Endothelial cell of umbilical vein (primary cell): ENCODE measurements at regions not wholly inside any gene's neighbourhood (a gene's known extent, or its start where the extent isn't known, plus 50 kb on each side); places are given as distances from the start of the nearest gene placed in this dataset.

Source experiments
- BruUV-seq: library from RNA; stranded (reverse); fragments of 400-500 nt; replicated peaks from 2 replicates; lab custom pipeline; 2021; lab: Mats Ljungman, UMichigan
- CTCF ChIA-PET: fragments of 300-600, 350-600 bp; sonication (Branson Sonifier 250); formaldehyde crosslinking; loops from one replicate; lab custom pipeline; 2021; ENCODE audit warnings: antibody characterized with exemption, inconsistent platforms; lab: Charles Lee
- POLR2A ChIA-PET: fragments of 300-600, 350-600 bp; sonication (Branson Sonifier 250); formaldehyde crosslinking; loops from one replicate; lab custom pipeline; 2021; ENCODE audit warnings: antibody characterized with exemption, inconsistent platforms; lab: Charles Lee
- DNase-seq: peaks from one replicate; pipeline ENCODE4 v3.0.0-alpha.2; 2011; ENCODE audit warnings: low read depth, low spot score
- FAIRE-seq: peaks from 2 replicates; lab custom pipeline; 2011; peaks lifted over from hg19 to GRCh38; lab: Jason Lieb, UNC
- H2AFZ ChIP-seq: 2 replicates; pipeline ENCODE4 v1.6.0; 2012; ENCODE audit warnings: low read depth, low read length, control low read depth, inconsistent platforms
- H3K27ac ChIP-seq: 2 replicates; pipeline ENCODE4 v1.5.1; 2011; ENCODE audit warnings: low read depth, mild to moderate bottlenecking, control low read depth, low read length, moderate library complexity; ENCODE audit not compliant: insufficient read depth
- H3K27me3 ChIP-seq, 2 experiments: 2 replicates each; pipeline versions ENCODE4 v1.6.0 to v1.6.1; 2011; ENCODE audit warnings: low read length in 2 of 2, mixed read lengths in 1 of 2; ENCODE audit not compliant: control insufficient read depth in 2 of 2, insufficient read depth in 2 of 2
- H3K36me3 ChIP-seq, 2 experiments: 2 replicates in 1 of 2; 3 replicates in 1 of 2; pipeline ENCODE4 v1.5.1; 2011; ENCODE audit warnings: low read length in 2 of 2, mild to moderate bottlenecking in 1 of 2, moderate library complexity in 1 of 2; ENCODE audit not compliant: control insufficient read depth in 2 of 2, insufficient read depth in 2 of 2; ENCODE audit errors: extremely low read depth in 1 of 2
- H3K4me1 ChIP-seq: 3 replicates; pipeline ENCODE4 v1.5.1; 2011; ENCODE audit warnings: mild to moderate bottlenecking, low read length; ENCODE audit not compliant: control insufficient read depth, insufficient read depth; ENCODE audit errors: extremely low read depth
- H3K4me2 ChIP-seq: 2 replicates; pipeline ENCODE4 v1.6.1; 2011; ENCODE audit warnings: low read length, control low read depth, mixed read lengths; ENCODE audit not compliant: insufficient read depth
- H3K4me3 ChIP-seq, 3 experiments: fragments of 200-600 bp in 1 of 3; sonication (generic), shearing (Covaris generic) in 1 of 3; replicated peaks in 1 of 3; 2 replicates each; pipeline ENCODE4 v1.5.1; 2011 to 2016; ENCODE audit warnings: control low read depth in 3 of 3, low read length in 3 of 3, mild to moderate bottlenecking in 2 of 3, inconsistent platforms in 1 of 3, low read depth in 1 of 3, moderate library complexity in 1 of 3; ENCODE audit not compliant: insufficient read depth in 1 of 3
- H3K79me2 ChIP-seq: 2 replicates; pipeline ENCODE4 v1.6.0; 2012; ENCODE audit warnings: low read length, inconsistent platforms; ENCODE audit not compliant: control insufficient read depth, insufficient read depth
- H3K9ac ChIP-seq: replicated peaks from 2 replicates; pipeline ENCODE3; 2011; ENCODE audit warnings: low read length, control low read depth; ENCODE audit not compliant: insufficient read depth; ENCODE audit errors: extremely low read depth
- H3K9me1 ChIP-seq: replicated peaks from 3 replicates; pipeline ENCODE4 v1.6.0; 2011; ENCODE audit warnings: mild to moderate bottlenecking, low read length; ENCODE audit not compliant: control insufficient read depth, insufficient read depth; ENCODE audit errors: extremely low read depth
- H3K9me3 ChIP-seq: replicated peaks from 2 replicates; pipeline ENCODE4 v1.5.1; 2012; ENCODE audit warnings: low read length, inconsistent platforms; ENCODE audit not compliant: control insufficient read depth, insufficient read depth
- H4K20me1 ChIP-seq: replicated peaks from 2 replicates; pipeline ENCODE3; 2011; ENCODE audit warnings: mild to moderate bottlenecking, low read length; ENCODE audit not compliant: control insufficient read depth, insufficient read depth; ENCODE audit errors: extremely low read depth
- EZH2 ChIP-seq: IDR thresholded peaks from 2 replicates; pipeline ENCODE4 v1.6.1; 2012; ENCODE audit warnings: borderline replicate concordance, low read depth, mild to moderate bottlenecking, moderate library complexity, low read length, inconsistent platforms; ENCODE audit not compliant: severe bottlenecking
- FOS ChIP-seq: IDR thresholded peaks from 2 replicates; pipeline ENCODE4 v1.6.1; 2011; ENCODE audit warnings: mild to moderate bottlenecking, low read length, moderate library complexity, borderline replicate concordance; ENCODE audit not compliant: insufficient read depth
- GATA2 ChIP-seq: IDR thresholded peaks from 2 replicates; pipeline ENCODE4 v1.7.0; 2011; ENCODE audit warnings: low read depth, mild to moderate bottlenecking, moderate library complexity, mixed read lengths, low read length; ENCODE audit not compliant: insufficient read length, insufficient read depth
- JUN ChIP-seq: IDR thresholded peaks from 2 replicates; pipeline ENCODE4 v1.6.1; 2011; ENCODE audit warnings: borderline replicate concordance, low read depth; ENCODE audit not compliant: insufficient read length, insufficient read depth
- MYC ChIP-seq: IDR thresholded peaks from one replicate; pipeline ENCODE4 v1.6.1; 2011; ENCODE audit warnings: mild to moderate bottlenecking, low read depth, low read length
- POLR2A ChIP-seq: IDR thresholded peaks from 2 replicates; pipeline ENCODE4 v1.6.1; 2012; ENCODE audit warnings: low read depth, mild to moderate bottlenecking, control low read depth, low read length
- POLR2AphosphoS5 ChIP-seq: IDR thresholded peaks from 2 replicates; pipeline ENCODE4 v1.6.1; 2012; ENCODE audit warnings: low read depth, mild to moderate bottlenecking, control low read depth, low read length, moderate library complexity; ENCODE audit not compliant: insufficient read depth
- dilution Hi-C: fragments of 300-500 bp; cut with MboI; formaldehyde crosslinking; loops from one replicate; pipeline ENCODE4 v1.15.0; 2019; ENCODE audit warnings: low sequenced_read_pairs; ENCODE audit not compliant: extremely low pct_ligation_motif_present
- intact Hi-C: fragments of 100-400 bp; cut with micrococcal nuclease; formaldehyde crosslinking; loops from one replicate; pipeline ENCODE4 v1.10.0; 2022
- TF ChIP-seq, protein P1 (sequence below), 2 donors: IDR thresholded peaks; 1 replicate in 1 of 2; 2 replicates in 1 of 2; pipeline ENCODE4 v1.5.1; 2011; ENCODE audit warnings: low read length in 2 of 2, mild to moderate bottlenecking in 2 of 2, moderate library complexity in 2 of 2, control low read depth in 1 of 2, inconsistent platforms in 1 of 2, low read depth in 1 of 2; ENCODE audit not compliant: insufficient read depth in 1 of 2; ENCODE audit errors: extremely low read depth in 1 of 2
- TF ChIP-seq, protein P2 (sequence below): IDR thresholded peaks from 2 replicates; pipeline ENCODE4 v1.6.1; 2011; ENCODE audit not compliant: insufficient read depth, insufficient read length

DNA sequence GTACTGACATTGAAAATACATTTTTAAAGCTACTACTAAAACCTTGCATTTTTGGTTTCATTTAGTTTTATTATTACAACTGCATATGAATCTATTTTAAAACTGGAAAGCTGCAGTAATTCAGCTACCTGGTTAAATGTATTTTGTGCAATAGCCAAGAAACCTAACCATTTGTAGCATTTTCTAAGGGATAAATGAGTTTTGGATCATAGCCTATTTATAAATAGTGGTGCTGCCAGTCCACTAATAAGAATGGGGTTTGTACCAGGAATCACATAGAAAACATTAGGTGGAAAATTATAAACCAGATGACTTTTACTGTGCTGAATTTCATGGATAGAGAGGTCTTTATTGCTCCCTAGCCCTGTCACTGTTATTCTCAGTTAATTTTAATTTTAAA is 454.7 kb downstream of the DIPK2A start:
- Histone ChIP-seq H3K9ac (no peak overlapping the region), H3K4me1 (no peaks in the 10 kb centered on the region), H3K4me3 (no peak overlapping the region), H3K9me1 (no peaks in the 10 kb centered on the region), H2AFZ (no peak overlapping the region), H3K36me3 (no peaks in the 10 kb centered on the region), H3K27ac (no peak overlapping the region), H4K20me1 (no peaks in the 10 kb centered on the region), H3K9me3 (no peaks in the 10 kb centered on the region), H3K79me2 (no peaks in the 10 kb centered on the region), H3K27me3 (no peaks in the 10 kb centered on the region), H3K4me2 (no peak overlapping the region)
- ChIA-PET POLR2A (no interaction called here), CTCF (no interaction called here)
- no TSS peak for BruUV-seq
- TF ChIP-seq EZH2 (no peak), FOS (no peak), POLR2A (no peak), GATA2 (no peak), POLR2AphosphoS5 (no peak), JUN (no peak), MYC (no peak)
- TF ChIP-seq, protein P1, sequence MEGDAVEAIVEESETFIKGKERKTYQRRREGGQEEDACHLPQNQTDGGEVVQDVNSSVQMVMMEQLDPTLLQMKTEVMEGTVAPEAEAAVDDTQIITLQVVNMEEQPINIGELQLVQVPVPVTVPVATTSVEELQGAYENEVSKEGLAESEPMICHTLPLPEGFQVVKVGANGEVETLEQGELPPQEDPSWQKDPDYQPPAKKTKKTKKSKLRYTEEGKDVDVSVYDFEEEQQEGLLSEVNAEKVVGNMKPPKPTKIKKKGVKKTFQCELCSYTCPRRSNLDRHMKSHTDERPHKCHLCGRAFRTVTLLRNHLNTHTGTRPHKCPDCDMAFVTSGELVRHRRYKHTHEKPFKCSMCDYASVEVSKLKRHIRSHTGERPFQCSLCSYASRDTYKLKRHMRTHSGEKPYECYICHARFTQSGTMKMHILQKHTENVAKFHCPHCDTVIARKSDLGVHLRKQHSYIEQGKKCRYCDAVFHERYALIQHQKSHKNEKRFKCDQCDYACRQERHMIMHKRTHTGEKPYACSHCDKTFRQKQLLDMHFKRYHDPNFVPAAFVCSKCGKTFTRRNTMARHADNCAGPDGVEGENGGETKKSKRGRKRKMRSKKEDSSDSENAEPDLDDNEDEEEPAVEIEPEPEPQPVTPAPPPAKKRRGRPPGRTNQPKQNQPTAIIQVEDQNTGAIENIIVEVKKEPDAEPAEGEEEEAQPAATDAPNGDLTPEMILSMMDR (IDR thresholded peaks at IDR 0.05; ENCODE audit: extremely low read depth in 1 of 2, insufficient read depth in 1 of 2, low read depth in 1 of 2, low read length in 2 of 2) = no peak
- TF ChIP-seq, protein P2, sequence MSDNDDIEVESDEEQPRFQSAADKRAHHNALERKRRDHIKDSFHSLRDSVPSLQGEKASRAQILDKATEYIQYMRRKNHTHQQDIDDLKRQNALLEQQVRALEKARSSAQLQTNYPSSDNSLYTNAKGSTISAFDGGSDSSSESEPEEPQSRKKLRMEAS = no peak
- dilution Hi-C loops (no loop called here), intact Hi-C loops (no loop called here)
- FAIRE-seq (no peak), DNase-seq (no peak)
